Endothelial cell of umbilical vein (primary cell): ENCODE measurements at regions not wholly inside any gene's neighbourhood (a gene's known extent, or its start where the extent isn't known, plus 50 kb on each side); places are given as distances from the start of the nearest gene placed in this dataset.

Experiments used
- BruUV-seq: library from RNA; stranded (reverse); fragments of 400-500 nt; replicated peaks from 2 replicates; lab custom pipeline; 2021; lab: Mats Ljungman, UMichigan
- CTCF ChIA-PET: fragments of 300-600, 350-600 bp; sonication (Branson Sonifier 250); formaldehyde crosslinking; loops from one replicate; lab custom pipeline; 2021; ENCODE audit warnings: antibody characterized with exemption, inconsistent platforms; lab: Charles Lee
- POLR2A ChIA-PET: fragments of 300-600, 350-600 bp; sonication (Branson Sonifier 250); formaldehyde crosslinking; loops from one replicate; lab custom pipeline; 2021; ENCODE audit warnings: antibody characterized with exemption, inconsistent platforms; lab: Charles Lee
- DNase-seq: peaks from one replicate; pipeline ENCODE4 v3.0.0-alpha.2; 2011; ENCODE audit warnings: low read depth, low spot score
- FAIRE-seq: peaks from 2 replicates; lab custom pipeline; 2011; peaks lifted over from hg19 to GRCh38; lab: Jason Lieb, UNC
- H2AFZ ChIP-seq: 2 replicates; pipeline ENCODE4 v1.6.0; 2012; ENCODE audit warnings: low read depth, low read length, control low read depth, inconsistent platforms
- H3K27ac ChIP-seq: 2 replicates; pipeline ENCODE4 v1.5.1; 2011; ENCODE audit warnings: low read depth, mild to moderate bottlenecking, control low read depth, low read length, moderate library complexity; ENCODE audit not compliant: insufficient read depth
- H3K27me3 ChIP-seq, 2 experiments: 2 replicates each; pipeline versions ENCODE4 v1.6.0 to v1.6.1; 2011; ENCODE audit warnings: low read length in 2 of 2, mixed read lengths in 1 of 2; ENCODE audit not compliant: control insufficient read depth in 2 of 2, insufficient read depth in 2 of 2
- H3K36me3 ChIP-seq, 2 experiments: 2 replicates in 1 of 2; 3 replicates in 1 of 2; pipeline ENCODE4 v1.5.1; 2011; ENCODE audit warnings: low read length in 2 of 2, mild to moderate bottlenecking in 1 of 2, moderate library complexity in 1 of 2; ENCODE audit not compliant: control insufficient read depth in 2 of 2, insufficient read depth in 2 of 2; ENCODE audit errors: extremely low read depth in 1 of 2
- H3K4me1 ChIP-seq: 3 replicates; pipeline ENCODE4 v1.5.1; 2011; ENCODE audit warnings: mild to moderate bottlenecking, low read length; ENCODE audit not compliant: control insufficient read depth, insufficient read depth; ENCODE audit errors: extremely low read depth
- H3K4me2 ChIP-seq: 2 replicates; pipeline ENCODE4 v1.6.1; 2011; ENCODE audit warnings: low read length, control low read depth, mixed read lengths; ENCODE audit not compliant: insufficient read depth
- H3K4me3 ChIP-seq, 3 experiments: fragments of 200-600 bp in 1 of 3; sonication (generic), shearing (Covaris generic) in 1 of 3; replicated peaks in 1 of 3; 2 replicates each; pipeline ENCODE4 v1.5.1; 2011 to 2016; ENCODE audit warnings: control low read depth in 3 of 3, low read length in 3 of 3, mild to moderate bottlenecking in 2 of 3, inconsistent platforms in 1 of 3, low read depth in 1 of 3, moderate library complexity in 1 of 3; ENCODE audit not compliant: insufficient read depth in 1 of 3
- H3K79me2 ChIP-seq: 2 replicates; pipeline ENCODE4 v1.6.0; 2012; ENCODE audit warnings: low read length, inconsistent platforms; ENCODE audit not compliant: control insufficient read depth, insufficient read depth
- H3K9ac ChIP-seq: replicated peaks from 2 replicates; pipeline ENCODE3; 2011; ENCODE audit warnings: low read length, control low read depth; ENCODE audit not compliant: insufficient read depth; ENCODE audit errors: extremely low read depth
- H3K9me1 ChIP-seq: replicated peaks from 3 replicates; pipeline ENCODE4 v1.6.0; 2011; ENCODE audit warnings: mild to moderate bottlenecking, low read length; ENCODE audit not compliant: control insufficient read depth, insufficient read depth; ENCODE audit errors: extremely low read depth
- H3K9me3 ChIP-seq: replicated peaks from 2 replicates; pipeline ENCODE4 v1.5.1; 2012; ENCODE audit warnings: low read length, inconsistent platforms; ENCODE audit not compliant: control insufficient read depth, insufficient read depth
- H4K20me1 ChIP-seq: replicated peaks from 2 replicates; pipeline ENCODE3; 2011; ENCODE audit warnings: mild to moderate bottlenecking, low read length; ENCODE audit not compliant: control insufficient read depth, insufficient read depth; ENCODE audit errors: extremely low read depth
- CTCF ChIP-seq, 2 donors: IDR thresholded peaks; 1 replicate in 1 of 2; 2 replicates in 1 of 2; pipeline ENCODE4 v1.5.1; 2011; ENCODE audit warnings: low read length in 2 of 2, mild to moderate bottlenecking in 2 of 2, moderate library complexity in 2 of 2, control low read depth in 1 of 2, inconsistent platforms in 1 of 2, low read depth in 1 of 2; ENCODE audit not compliant: insufficient read depth in 1 of 2; ENCODE audit errors: extremely low read depth in 1 of 2
- EZH2 ChIP-seq: IDR thresholded peaks from 2 replicates; pipeline ENCODE4 v1.6.1; 2012; ENCODE audit warnings: borderline replicate concordance, low read depth, mild to moderate bottlenecking, moderate library complexity, low read length, inconsistent platforms; ENCODE audit not compliant: severe bottlenecking
- FOS ChIP-seq: IDR thresholded peaks from 2 replicates; pipeline ENCODE4 v1.6.1; 2011; ENCODE audit warnings: mild to moderate bottlenecking, low read length, moderate library complexity, borderline replicate concordance; ENCODE audit not compliant: insufficient read depth
- GATA2 ChIP-seq: IDR thresholded peaks from 2 replicates; pipeline ENCODE4 v1.7.0; 2011; ENCODE audit warnings: low read depth, mild to moderate bottlenecking, moderate library complexity, mixed read lengths, low read length; ENCODE audit not compliant: insufficient read length, insufficient read depth
- JUN ChIP-seq: IDR thresholded peaks from 2 replicates; pipeline ENCODE4 v1.6.1; 2011; ENCODE audit warnings: borderline replicate concordance, low read depth; ENCODE audit not compliant: insufficient read length, insufficient read depth
- MAX ChIP-seq: IDR thresholded peaks from 2 replicates; pipeline ENCODE4 v1.6.1; 2011; ENCODE audit not compliant: insufficient read depth, insufficient read length
- MYC ChIP-seq: IDR thresholded peaks from one replicate; pipeline ENCODE4 v1.6.1; 2011; ENCODE audit warnings: mild to moderate bottlenecking, low read depth, low read length
- POLR2A ChIP-seq: IDR thresholded peaks from 2 replicates; pipeline ENCODE4 v1.6.1; 2012; ENCODE audit warnings: low read depth, mild to moderate bottlenecking, control low read depth, low read length
- POLR2AphosphoS5 ChIP-seq: IDR thresholded peaks from 2 replicates; pipeline ENCODE4 v1.6.1; 2012; ENCODE audit warnings: low read depth, mild to moderate bottlenecking, control low read depth, low read length, moderate library complexity; ENCODE audit not compliant: insufficient read depth
- dilution Hi-C: fragments of 300-500 bp; cut with MboI; formaldehyde crosslinking; loops from one replicate; pipeline ENCODE4 v1.15.0; 2019; ENCODE audit warnings: low sequenced_read_pairs; ENCODE audit not compliant: extremely low pct_ligation_motif_present
- intact Hi-C: fragments of 100-400 bp; cut with micrococcal nuclease; formaldehyde crosslinking; loops from one replicate; pipeline ENCODE4 v1.10.0; 2022

DNA sequence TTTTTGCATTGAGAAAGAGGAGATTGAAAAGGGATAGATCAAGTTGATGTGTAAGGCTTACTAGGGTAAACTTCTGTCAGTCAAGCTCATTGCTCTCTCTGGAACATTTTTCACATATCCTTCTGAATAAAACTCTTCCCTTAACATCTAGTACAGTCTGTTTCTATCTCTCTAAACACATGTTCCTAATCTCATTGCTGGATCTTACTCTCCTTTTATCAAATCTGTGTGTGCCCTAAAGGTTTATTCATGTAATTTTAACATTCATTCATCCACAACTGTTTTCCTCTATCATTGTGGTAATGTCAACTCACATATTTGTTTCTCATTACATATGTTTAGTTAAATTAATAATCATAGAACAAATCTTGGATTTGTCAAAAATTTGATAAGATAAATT is 277.9 kb upstream of the GULP1 start:
- no peaks in the 10 kb centered on the region for H3K9me3 ChIP-seq
- no peaks in the 10 kb centered on the region for H4K20me1 ChIP-seq
- H3K4me1 ChIP-seq = no peaks in the 10 kb centered on the region
- H3K9ac ChIP-seq = no peak overlapping the region
- H3K79me2 ChIP-seq = no peaks in the 10 kb centered on the region
- no peak overlapping the region for H3K4me3 ChIP-seq
- no peak for TF ChIP-seq FOS
- TF ChIP-seq JUN = no peak
- no peak for TF ChIP-seq CTCF (IDR thresholded peaks at IDR 0.05; ENCODE audit: extremely low read depth in 1 of 2, insufficient read depth in 1 of 2, low read depth in 1 of 2, low read length in 2 of 2)
- TF ChIP-seq MYC = no peak
- TF ChIP-seq POLR2A = no peak
- no peak for TF ChIP-seq GATA2
- TF ChIP-seq MAX = no peak
- no peak for TF ChIP-seq EZH2
- no peak for TF ChIP-seq POLR2AphosphoS5
- H3K36me3 ChIP-seq = no peaks in the 10 kb centered on the region
- POLR2A ChIA-PET = no interaction called here
- no peak overlapping the region for H3K4me2 ChIP-seq
- no peaks in the 10 kb centered on the region for H3K9me1 ChIP-seq
- CTCF ChIA-PET = no interaction called here
- H2AFZ ChIP-seq = no peak overlapping the region
- DNase-seq = no peak
- intact Hi-C loops = no loop called here
- dilution Hi-C loops = no loop called here
- peak; percentile 37 for FAIRE-seq
- H3K27me3 ChIP-seq = no peaks in the 10 kb centered on the region
- no TSS peak for BruUV-seq
- H3K27ac ChIP-seq = no peak overlapping the region
